NCI-H1436 treated with DMSO at 0.1 percent for 48 hours (cell line): ENCODE measurements at regions not wholly inside any gene's neighbourhood (a gene's known extent, or its start where the extent isn't known, plus 50 kb on each side); places are given as distances from the start of the nearest gene placed in this dataset.

Experiments used
- DNase-seq: peaks from one replicate; lab custom pipeline; 2025; lab: John Stamatoyannopoulos, UW

GRCh38 chr2:207257251-207258250 lies 91.8 kb upstream of the KLF7 start:
- no peak for DNase-seq

- peak; percentile 83 for DNase-seq
Observed at GRCh38 chr2:207258263-207258991, 92.7 kb upstream of the KLF7 start.

- no peak for DNase-seq
Observed at GRCh38 chr2:207260021-207260420, 94.3 kb upstream of the KLF7 start.

GRCh38 chr2:207260947-207261346 lies 95.2 kb upstream of the KLF7 start:
- DNase-seq: no peak

- no peak for DNase-seq
Observed at GRCh38 chr2:207264310-207264709, 98.6 kb upstream of the KLF7 start.

GRCh38 chr2:207265332-207265731 lies 99.6 kb upstream of the KLF7 start:
- DNase-seq: no peak

- DNase-seq: no peak
Observed at GRCh38 chr2:207265869-207266268, 100.1 kb upstream of the KLF7 start.

- no peak for DNase-seq
Observed at GRCh38 chr2:207266648-207267047, 100.9 kb upstream of the KLF7 start.

- DNase-seq: no peak
Observed at GRCh38 chr2:207269038-207269437, 103.3 kb upstream of the KLF7 start.

GRCh38 chr2:207274530-207275189 lies 108.9 kb upstream of the KLF7 start:
- DNase-seq: no peak

GRCh38 chr2:207275779-207276178 lies 110.0 kb upstream of the KLF7 start:
- no peak for DNase-seq

GRCh38 chr2:207276248-207276647 lies 110.5 kb upstream of the KLF7 start:
- DNase-seq: no peak

- DNase-seq: no peak
Observed at GRCh38 chr2:207276858-207277257, 111.1 kb upstream of the KLF7 start.

GRCh38 chr2:207279520-207279919 lies 113.8 kb upstream of the KLF7 start:
- no peak for DNase-seq

- no peak for DNase-seq
Observed at GRCh38 chr2:207281436-207281835, 115.7 kb upstream of the KLF7 start.

GRCh38 chr2:207282916-207283315 lies 117.2 kb upstream of the KLF7 start:
- DNase-seq: no peak

GRCh38 chr2:207283356-207283755 lies 117.6 kb upstream of the KLF7 start:
- no peak for DNase-seq

GRCh38 chr2:207284556-207285472 lies 119.1 kb upstream of the KLF7 start:
- no peak for DNase-seq

GRCh38 chr2:207285473-207285815 lies 119.7 kb upstream of the KLF7 start:
- DNase-seq: no peak

GRCh38 chr2:207286106-207286505 lies 120.4 kb upstream of the KLF7 start:
- no peak for DNase-seq

GRCh38 chr2:207288628-207289027 lies 122.9 kb upstream of the KLF7 start:
- no peak for DNase-seq
